Right lobe of liver (tissue), 6 donors: ENCODE measurements at regions not wholly inside any gene's neighbourhood (a gene's known extent, or its start where the extent isn't known, plus 50 kb on each side); places are given as distances from the start of the nearest gene placed in this dataset.

Experiments used
- ATAC-seq, 4 donors: fragments of 200-7000 bp; cut with Tn5 transposase; one replicate each; pipeline ENCODE4 v1.9.1; 2020; ENCODE audit warnings: mild to moderate bottlenecking in 4 of 4, moderate library complexity in 4 of 4
- DNase-seq, 3 donors: peaks; one replicate each; pipeline ENCODE4 v3.0.0-alpha.2; 2020
- H3K27ac ChIP-seq, 3 donors: fragments of 200-600 bp; one replicate each; pipeline ENCODE4 v1.8.0; 2022
- H3K27me3 ChIP-seq, 2 donors: fragments of 200-600 bp; one replicate each; pipeline ENCODE4 v1.8.0; 2022
- H3K36me3 ChIP-seq, 4 donors: fragments of 200-600 bp; sonication (generic) in 1 of 4; one replicate each; pipeline versions ENCODE4 v1.5.1 to v1.8.0; 2017 to 2022; ENCODE audit warnings: control low read depth in 1 of 4
- H3K4me1 ChIP-seq, 4 donors: fragments of 200-600 bp; sonication (generic) in 1 of 4; one replicate each; pipeline versions ENCODE4 v1.5.1 to v1.8.0; 2017 to 2022; ENCODE audit warnings: control low read depth in 1 of 4
- H3K4me3 ChIP-seq, 3 donors: fragments of 200-600 bp; one replicate each; pipeline ENCODE4 v1.8.0; 2022
- H3K9me3 ChIP-seq, 4 donors: fragments of 200-600 bp; sonication (generic) in 1 of 4; one replicate each; pipeline versions ENCODE4 v1.5.1 to v1.8.0; 2017 to 2022; ENCODE audit warnings: control low read depth in 1 of 4
- POLR2A ChIP-seq: fragments of 450-650 bp; IDR thresholded peaks from one replicate; pipeline ENCODE4 v1.6.1; 2017; ENCODE audit warnings: antibody characterized with exemption, mild to moderate bottlenecking
- whole genome bisulfite sequencing: methylation state at CpG from one replicate; pipeline ENCODE4 v1.1.6; 2018; ENCODE audit warnings: low coverage, low lambda C conversion rate; ENCODE audit not compliant: insufficient coverage; ENCODE audit errors: missing lambda C conversion rate; 5-methylcytosine and 5-hydroxymethylcytosine counted together
- intact Hi-C, 2 donors: fragments of 100-400 bp; cut with DNase I; formaldehyde crosslinking; loops; one replicate each; pipeline versions ENCODE4 v1.11.2 to v1.14.1; 2022
- TF ChIP-seq, protein P1 (sequence below), 4 donors: fragments of 200-600 bp in 3 of 4; fragments of 450-650 bp in 1 of 4; IDR thresholded peaks; one replicate each; pipeline versions ENCODE4 v1.5.1 to v1.8.0; 2016 to 2022; ENCODE audit warnings: antibody characterized with exemption in 4 of 4, mild to moderate bottlenecking in 2 of 4
- donor health status: DM: no; HTN: yes; CAD: no.
- donor health status: DM: no; HTN: no; CAD: no.
- donor health status: DM: no; HTN: no; CAD: no.
- donor health status: DM: no; HTN: yes; CAD: no.
- donor health status: DM: no; HTN: yes; CAD: no.

DNA sequence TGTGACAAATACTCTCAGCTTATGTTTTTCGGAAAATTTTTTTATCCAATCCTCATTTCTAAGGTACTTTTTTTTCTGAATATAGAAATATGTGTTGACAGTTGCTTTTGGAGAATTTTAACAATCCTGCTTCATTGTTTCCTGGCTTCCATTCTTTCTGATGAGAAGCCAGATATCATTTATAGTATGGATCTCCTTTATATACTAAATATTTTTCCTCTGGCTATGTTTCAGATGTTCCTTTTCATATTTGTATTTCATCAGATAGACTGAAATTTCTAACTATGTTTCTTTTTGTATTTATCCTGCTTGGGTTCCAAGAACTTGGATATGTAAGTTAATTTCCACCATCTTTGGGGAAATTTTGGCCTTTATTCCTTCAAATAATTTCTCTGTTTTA, 138.9 kb upstream of the CDH11 start:
- DNase-seq = no peak
- no peak for ATAC-seq
- TF ChIP-seq, protein P1, sequence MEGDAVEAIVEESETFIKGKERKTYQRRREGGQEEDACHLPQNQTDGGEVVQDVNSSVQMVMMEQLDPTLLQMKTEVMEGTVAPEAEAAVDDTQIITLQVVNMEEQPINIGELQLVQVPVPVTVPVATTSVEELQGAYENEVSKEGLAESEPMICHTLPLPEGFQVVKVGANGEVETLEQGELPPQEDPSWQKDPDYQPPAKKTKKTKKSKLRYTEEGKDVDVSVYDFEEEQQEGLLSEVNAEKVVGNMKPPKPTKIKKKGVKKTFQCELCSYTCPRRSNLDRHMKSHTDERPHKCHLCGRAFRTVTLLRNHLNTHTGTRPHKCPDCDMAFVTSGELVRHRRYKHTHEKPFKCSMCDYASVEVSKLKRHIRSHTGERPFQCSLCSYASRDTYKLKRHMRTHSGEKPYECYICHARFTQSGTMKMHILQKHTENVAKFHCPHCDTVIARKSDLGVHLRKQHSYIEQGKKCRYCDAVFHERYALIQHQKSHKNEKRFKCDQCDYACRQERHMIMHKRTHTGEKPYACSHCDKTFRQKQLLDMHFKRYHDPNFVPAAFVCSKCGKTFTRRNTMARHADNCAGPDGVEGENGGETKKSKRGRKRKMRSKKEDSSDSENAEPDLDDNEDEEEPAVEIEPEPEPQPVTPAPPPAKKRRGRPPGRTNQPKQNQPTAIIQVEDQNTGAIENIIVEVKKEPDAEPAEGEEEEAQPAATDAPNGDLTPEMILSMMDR (IDR thresholded peaks at IDR 0.05) = no peak
- TF ChIP-seq POLR2A = no peak
- no peaks in the 10 kb centered on the region for H3K36me3 ChIP-seq
- no peaks in the 10 kb centered on the region for H3K27me3 ChIP-seq
- no peaks in the 10 kb centered on the region for H3K4me1 ChIP-seq
- peaks cover 0 to 4% (median 2%) of the 10 kb centered on the region in 4 donors for H3K9me3 ChIP-seq
- H3K27ac ChIP-seq = no peak overlapping the region
- intact Hi-C loops = no loop called here
- no peak overlapping the region for H3K4me3 ChIP-seq
- WGBS = 30% methylated on average over 1 of the region's 1 CpG

DNA sequence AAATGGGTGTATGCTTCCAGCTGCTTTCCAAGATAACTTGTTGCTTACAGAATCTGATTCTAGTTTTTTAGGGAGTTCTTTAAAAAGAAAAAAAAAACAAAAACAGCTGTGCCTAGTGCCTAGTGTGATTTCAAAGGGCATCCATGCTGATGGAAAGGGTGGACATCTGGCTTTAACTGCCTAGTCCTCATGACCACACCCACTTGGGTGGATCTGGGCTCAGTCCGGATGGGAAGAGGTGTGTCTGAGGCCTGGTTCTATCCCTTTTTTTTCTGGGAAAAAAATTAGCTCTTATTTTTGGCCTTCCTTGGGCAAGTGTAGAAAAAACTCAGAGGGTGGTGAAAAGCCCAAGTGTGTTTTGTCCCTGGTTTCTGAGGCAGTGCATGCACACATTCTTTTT, 132.3 kb upstream of the CDH11 start:
- Histone ChIP-seq H3K27me3 (no peaks in the 10 kb centered on the region), H3K9me3 (no peaks in the 10 kb centered on the region), H3K4me1 (no peaks in the 10 kb centered on the region), H3K4me3 (no peak overlapping the region), H3K36me3 (no peaks in the 10 kb centered on the region), H3K27ac (no peak overlapping the region)
- WGBS = 10% methylated on average over 1 of the region's 1 CpG
- no peak for TF ChIP-seq POLR2A
- TF ChIP-seq, protein P1 (IDR thresholded peaks at IDR 0.05) = no peak
- DNase-seq (no peak), ATAC-seq (no peak)
- intact Hi-C loops = no loop called here

- H3K27ac ChIP-seq = no peak overlapping the region
- TF ChIP-seq, protein P1 (IDR thresholded peaks at IDR 0.05) = no peak
- TF ChIP-seq POLR2A = no peak
- intact Hi-C loops = no loop called here
- H3K36me3 ChIP-seq = no peaks in the 10 kb centered on the region
- H3K4me3 ChIP-seq = no peak overlapping the region
- ATAC-seq (peak in 3 of 4 donors; percentile 29 to 50 (median 46)), DNase-seq (peak in 1 of 3 donors; percentile 37)
- no peaks in the 10 kb centered on the region for H3K9me3 ChIP-seq
- no peaks in the 10 kb centered on the region for H3K27me3 ChIP-seq
- 32% methylated on average over 8 of the region's 8 CpGs for WGBS
- no peaks in the 10 kb centered on the region for H3K4me1 ChIP-seq
These were observed 127.9 kb upstream of the CDH11 start for GRCh38 chr16:65249768-65250167.

DNA sequence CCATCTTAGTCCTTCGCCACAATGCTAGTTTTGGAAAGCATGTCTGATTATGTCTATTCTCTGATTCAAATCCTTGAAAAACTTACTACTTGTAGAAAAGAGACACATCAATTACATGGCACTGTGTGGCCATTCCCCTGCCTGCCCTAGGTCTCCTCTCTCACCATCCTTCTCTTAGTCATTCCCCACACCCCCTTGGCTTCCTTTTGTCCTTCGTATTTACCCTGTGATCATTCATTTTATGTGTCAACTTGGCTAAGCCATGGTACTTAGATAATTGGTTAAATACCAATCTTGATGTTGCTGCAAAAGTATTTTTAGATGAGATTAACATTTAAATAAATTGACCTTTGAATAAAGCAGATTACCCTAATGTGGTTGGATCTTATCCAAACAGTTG, 122.9 kb upstream of the CDH11 start:
- no peaks in the 10 kb centered on the region for H3K4me1 ChIP-seq
- no peak overlapping the region for H3K4me3 ChIP-seq
- no peaks in the 10 kb centered on the region for H3K27me3 ChIP-seq
- TF ChIP-seq POLR2A = no peak
- TF ChIP-seq, protein P1 (IDR thresholded peaks at IDR 0.05) = no peak
- intact Hi-C loops = no loop called here
- no peaks in the 10 kb centered on the region for H3K36me3 ChIP-seq
- ATAC-seq (no peak), DNase-seq (no peak)
- no peaks in the 10 kb centered on the region for H3K9me3 ChIP-seq
- 23% methylated on average over 2 of the region's 2 CpGs for WGBS
- H3K27ac ChIP-seq = no peak overlapping the region
